Liver (tissue), 2 donors: ENCODE measurements at regions not wholly inside any gene's neighbourhood (a gene's known extent, or its start where the extent isn't known, plus 50 kb on each side); places are given as distances from the start of the nearest gene placed in this dataset.

Experiments used
- ATF3 ChIP-seq: IDR thresholded peaks from 2 replicates; pipeline ENCODE4 v1.6.1; 2016; ENCODE audit warnings: antibody characterized with exemption
- EGR1 ChIP-seq, 2 donors: IDR thresholded peaks; 2 replicates each; pipeline ENCODE4 v1.6.1; 2016 to 2018; ENCODE audit warnings: antibody characterized with exemption in 2 of 2, low read depth in 2 of 2
- MAX ChIP-seq: IDR thresholded peaks from 2 replicates; pipeline ENCODE4 v1.6.1; 2016; ENCODE audit warnings: antibody characterized with exemption
- donor health status: healthy.

- TF ChIP-seq EGR1 (IDR thresholded peaks at IDR 0.05; ENCODE audit: low read depth in 2 of 2) (no peak), MAX (no peak), ATF3 (no peak)
These were observed 828.6 kb downstream of the TRIB2 start for GRCh38 chr2:13545320-13545719.
